Effector CD8-positive, alpha-beta T cell (primary cell): ENCODE measurements at regions not wholly inside any gene's neighbourhood (a gene's known extent, or its start where the extent isn't known, plus 50 kb on each side); places are given as distances from the start of the nearest gene placed in this dataset.
"Not testable (repeated sequence)": the region's sequence is repeated elsewhere in the genome, so short reads cannot be mapped to it uniquely, and the experiment has no call there.

Source experiments
- DNase-seq: peaks from one replicate; lab custom pipeline; 2025; lab: John Stamatoyannopoulos, UW

DNA sequence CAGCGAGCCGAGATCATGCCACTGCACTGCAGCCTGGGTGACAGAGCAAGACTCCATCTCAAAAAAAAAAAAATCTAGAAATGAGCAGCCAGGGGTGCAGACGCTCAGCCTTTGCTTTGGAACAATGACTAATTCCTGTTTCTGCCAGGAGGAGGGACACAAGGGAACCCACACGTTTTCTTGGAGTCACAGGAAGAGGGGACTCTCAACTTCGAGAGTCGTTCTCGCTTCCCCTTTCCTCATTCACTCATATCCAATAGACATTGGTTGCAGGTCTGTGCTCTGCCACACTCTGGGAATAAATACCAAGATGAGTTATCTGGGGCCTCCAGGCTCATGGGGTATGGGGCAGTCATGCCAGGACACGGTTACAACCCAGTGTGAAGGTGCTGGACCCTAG lies 91.5 kb upstream of the RREB1 start:
- no peak for DNase-seq

DNA sequence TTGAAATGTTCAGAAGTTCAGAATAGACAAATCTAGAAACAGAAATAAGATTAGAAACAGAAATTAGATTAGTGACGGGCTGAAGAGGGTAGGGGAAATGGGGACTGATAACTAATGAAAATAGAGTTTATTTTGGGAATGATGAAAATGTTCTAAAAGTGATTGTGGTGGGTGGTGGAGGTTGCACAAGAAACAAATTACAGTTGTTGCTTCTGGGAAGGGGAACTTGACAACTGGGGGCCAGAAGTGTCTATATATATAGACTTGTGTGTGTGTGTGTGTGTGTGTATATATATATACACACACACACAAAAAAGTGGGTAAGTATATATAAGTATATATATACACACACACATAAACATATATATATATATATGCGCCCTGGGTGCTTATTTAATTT lies 86.5 kb upstream of the RREB1 start:
- DNase-seq: no peak

DNA sequence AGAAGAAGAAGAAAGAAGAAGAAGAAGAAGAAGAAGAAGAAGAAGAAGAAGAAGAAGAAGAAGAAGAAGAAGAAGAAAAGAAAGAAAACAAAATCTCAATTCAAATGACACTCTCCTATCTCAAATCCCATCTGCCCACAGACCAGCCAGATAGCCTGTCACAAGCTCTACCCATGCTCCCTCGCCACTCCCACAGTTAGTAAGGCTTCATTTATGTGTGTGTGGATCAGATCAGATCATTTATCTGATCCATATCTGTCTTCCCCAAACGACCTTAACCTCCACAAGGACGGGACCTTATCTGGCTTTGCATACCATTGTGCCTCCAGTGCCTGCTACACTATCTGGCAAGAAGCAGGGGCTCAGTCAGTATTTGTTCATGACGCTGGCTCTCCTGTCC lies 81.9 kb upstream of the RREB1 start:
- no peak for DNase-seq

DNA sequence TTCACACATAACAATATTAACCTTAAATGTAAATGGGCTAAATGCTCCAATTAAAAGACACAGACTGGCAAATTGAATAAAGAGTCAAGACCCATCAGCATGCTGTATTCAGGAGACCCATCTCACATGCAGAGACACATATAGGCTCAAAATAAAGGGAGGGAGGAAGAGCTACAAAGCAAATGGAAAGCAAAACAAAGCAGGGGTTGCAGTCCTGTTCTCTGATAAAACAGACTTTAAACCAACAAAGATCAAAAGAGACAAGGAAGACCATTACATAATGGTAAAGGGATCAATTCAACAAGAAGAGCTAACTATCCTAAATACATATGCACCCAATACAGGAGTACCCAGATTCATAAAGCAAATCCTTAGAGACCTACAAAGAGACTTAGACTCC lies 78.8 kb upstream of the RREB1 start:
- DNase-seq: not testable (repeated sequence)

DNA sequence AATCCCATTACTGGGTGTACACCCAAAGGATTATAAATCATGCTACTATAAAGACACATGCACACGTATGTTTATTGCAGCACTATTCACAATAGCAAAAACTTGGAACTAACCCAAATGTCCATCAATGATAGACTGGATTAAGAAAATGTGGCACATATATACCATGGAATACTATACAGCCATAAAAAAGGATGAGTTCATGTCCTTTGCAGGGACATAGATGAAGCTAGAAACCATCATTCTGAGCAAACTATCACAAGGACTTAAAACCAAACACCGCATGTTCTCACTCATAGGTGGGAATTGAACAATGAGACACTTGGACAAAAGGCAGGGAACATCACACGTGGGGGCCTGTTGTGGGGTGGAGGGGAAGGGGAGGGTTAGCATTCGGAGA lies 76.8 kb upstream of the RREB1 start:
- not testable (repeated sequence) for DNase-seq

DNA sequence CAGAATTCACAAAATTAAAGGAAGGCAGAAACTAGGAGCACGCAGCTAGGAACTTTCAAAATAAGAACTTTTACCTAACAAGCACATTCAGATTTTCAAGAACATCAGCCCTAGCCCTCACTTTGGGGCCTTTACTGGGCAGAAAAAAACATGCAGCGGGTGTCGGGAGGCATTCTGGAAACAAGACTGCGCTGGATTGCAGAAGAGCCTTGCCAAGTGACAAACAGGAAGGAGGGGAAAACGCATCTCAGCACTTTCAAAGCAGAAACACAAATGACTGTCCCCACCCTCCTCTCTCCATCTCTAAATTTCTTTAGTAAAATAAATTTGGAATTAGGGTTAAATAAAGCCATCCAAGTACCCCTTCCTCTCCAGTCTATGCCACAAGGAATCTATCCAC lies 74.6 kb upstream of the RREB1 start:
- no peak for DNase-seq

DNA sequence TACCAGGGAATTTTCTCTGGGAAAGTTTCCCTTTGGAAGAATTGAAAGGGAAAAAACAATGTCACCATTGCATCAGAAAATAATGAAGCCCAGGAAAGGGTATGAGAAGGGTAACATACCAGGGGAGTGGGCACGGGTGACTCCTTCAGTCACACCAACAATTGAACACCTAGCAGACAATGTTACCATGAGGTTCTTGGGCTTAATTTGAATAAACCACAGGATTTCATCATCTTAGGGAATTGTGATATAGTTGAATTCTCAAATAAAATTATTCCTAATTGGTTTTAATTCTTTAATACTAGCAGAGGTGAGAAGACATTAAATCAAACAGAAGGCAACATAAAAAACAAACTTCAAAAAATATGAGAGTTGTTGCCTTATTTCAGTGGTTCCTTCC lies 73.7 kb upstream of the RREB1 start:
- no peak for DNase-seq

DNA sequence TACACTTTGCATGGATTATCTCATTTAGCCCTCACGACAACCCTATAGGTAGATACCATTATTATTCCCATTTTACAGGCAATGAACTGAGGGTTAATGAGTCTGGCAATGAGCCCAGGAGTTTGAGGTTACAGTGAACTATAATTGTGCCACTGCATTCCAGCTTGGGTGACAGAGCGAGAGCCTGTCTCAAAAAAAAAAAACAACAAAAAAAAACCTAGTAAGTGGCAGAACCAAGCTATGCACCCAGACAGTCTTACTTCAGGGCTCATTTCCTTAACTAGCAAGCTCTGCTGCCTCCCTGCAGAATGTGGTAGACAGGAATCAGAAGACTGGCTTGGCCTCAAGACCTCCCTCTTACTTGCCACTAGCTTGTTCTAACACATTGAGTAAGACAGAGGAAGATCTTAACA lies 71.9 kb upstream of the RREB1 start:
- no peak for DNase-seq

DNA sequence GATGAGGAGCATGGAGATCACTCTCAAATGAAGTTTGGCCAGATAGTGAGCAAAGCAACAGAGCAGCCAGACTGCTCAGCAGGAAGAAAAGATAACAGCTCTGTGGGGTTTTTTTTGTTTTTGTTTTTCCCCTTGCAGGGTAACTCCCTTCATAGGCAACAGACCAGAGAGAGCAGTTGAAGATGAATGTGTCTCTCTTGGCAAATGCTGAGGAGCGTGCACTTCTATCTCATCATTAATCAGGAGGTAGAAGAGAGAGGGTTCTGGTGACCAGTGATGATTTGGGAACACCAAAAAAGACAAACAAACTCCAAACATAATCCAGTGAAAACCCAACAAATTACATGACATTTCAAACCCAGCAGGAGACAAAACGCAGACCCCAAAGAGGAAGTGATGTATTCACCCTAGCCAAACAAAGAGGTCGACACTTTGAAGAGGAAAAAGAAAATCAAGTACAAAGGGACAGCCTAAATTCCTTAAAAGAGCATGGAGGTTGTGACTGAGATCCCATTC lies 66.2 kb upstream of the RREB1 start:
- DNase-seq: no peak

DNA sequence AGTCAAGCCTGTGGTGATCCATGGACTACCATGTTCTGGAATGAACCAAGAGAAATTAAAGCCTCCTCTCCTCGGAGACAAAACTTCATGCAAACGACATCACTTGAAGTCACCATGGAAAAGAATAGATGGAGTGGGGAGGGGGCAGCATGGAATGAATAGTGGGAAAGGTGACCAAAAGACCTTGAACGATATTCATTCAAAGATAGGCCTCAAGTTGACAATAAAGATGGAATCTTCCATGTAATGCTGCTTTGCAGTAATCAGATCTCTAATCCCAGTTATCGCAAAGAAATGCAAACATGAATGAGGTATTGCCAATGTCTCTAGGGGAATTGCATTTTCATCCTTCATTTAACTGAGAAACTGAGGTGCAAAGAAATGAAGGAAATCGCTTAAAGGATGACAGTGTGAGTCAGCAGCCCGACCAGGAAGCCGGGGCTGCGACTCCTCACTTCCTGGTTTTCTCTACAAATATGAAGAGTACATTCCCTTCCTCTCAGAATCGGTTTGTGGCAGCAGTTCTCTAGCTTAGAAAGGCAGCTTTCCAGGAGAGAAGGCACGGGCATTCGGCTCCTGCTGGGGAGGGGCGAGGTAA lies 65.6 kb upstream of the RREB1 start:
- DNase-seq: no peak

DNA sequence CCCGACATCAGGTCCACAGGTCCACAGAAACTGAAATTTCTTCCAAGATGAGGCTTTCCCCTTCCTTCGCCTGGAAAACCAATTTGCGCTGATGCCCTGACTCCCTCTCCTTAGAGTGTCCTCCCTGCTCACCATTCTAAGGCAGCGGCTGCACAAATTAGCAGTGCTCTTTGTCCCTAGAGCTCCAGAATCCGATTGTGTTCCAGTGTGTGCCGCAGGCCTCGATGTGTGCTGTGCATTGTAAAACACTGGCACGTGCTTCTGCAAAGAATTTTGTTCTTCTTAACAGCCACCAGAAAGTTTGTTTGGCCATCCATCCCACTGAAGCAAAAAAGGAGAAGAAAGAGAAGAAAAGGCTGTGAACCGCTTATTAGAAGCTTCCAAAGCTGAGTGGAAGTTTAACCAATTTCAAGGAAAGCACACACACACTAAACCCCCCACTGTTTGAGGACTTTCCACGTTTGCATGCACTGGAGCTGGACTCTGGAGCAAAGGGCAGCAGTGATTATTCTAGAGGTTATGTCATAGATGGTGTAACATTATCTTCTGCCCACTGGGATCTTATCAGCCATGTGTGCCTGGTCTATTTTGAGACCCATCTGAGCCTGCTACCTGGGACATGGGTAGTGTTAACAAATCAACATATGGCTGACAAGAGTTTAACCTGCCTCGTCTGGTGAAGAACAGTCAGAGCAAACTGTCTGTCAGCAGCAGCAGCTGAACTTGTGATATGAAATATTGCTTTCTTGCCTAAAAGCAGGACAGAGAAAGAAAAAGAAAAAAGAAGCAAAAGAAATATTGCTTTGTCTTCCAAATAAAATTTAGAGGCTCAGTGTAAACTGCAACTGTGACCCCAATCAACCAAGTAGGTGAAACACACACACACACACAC lies 64.9 kb upstream of the RREB1 start:
- DNase-seq: no peak

DNA sequence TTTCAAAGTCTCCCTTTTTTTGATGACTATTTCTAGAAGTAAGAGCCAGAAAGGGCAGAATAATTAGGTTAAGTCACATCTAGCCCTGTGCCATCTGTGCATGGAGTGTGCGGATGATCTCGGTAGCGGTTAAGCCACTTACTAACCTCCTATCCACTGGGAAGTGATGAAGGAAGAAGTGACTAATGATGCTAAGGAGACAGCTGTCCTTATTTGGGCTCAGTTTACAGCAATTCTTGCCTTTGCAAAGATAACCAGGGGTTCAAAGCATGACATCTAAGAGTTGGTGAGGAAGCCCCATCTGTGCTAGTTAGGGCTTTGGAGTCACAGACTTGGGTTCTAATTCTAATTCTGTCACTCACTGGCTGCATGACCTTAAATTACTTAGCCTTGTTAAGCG lies 62.4 kb upstream of the RREB1 start:
- DNase-seq: no peak

DNA sequence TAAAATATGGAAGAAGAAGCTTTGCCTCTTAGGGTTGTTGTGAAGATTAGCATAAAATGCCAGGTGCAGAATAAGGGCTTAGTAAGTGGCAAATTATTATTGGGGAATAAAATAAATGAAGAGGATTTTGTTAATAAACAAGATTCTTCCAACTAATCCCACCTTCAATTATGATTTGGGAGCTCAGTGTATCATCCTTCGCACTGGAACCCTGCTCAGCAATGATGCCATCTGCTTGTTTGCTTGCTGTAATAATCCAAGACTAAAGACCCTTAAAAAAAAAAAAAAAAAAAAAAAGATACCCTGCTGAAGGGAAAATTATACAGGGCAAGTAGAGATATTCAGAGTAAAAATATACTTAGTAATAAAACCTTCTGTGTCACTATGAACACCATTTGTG lies 62.0 kb upstream of the RREB1 start:
- DNase-seq: no peak

DNA sequence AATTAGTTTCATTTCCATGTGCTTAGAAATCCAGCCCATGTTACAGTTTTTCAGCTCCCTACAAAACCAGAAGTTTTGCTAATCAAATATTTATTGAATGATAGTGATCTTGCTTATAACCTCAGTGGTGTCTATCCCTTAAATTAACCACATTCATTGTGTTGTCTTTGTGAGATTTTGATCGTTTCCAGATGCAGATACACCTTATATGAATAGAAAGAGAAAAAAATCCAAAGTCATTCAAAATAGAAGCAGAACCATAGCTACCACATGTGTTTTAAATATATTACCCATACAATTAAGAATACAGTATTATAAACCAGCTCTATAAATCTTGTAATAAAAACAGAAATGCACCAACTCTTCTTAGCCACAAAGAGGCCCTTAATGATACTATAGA lies 60.6 kb upstream of the RREB1 start:
- no peak for DNase-seq

DNA sequence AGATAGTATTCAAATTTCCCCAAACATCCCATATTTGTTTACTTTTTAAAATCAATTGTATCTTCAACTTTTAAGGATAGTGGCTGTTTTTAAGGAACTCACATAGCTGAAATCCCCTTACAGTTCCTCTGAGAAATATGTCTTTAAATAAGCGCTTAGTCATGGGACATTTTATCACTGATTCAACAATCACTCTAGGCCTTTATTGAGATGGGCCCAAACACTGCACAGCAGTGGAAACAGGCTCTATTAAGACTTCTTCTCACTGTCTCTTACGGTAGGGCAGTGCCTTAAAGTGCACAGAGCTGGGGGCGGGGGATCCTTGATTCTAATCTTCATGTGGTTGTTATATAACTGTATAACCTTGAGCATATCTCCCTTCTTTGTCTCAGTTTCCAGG lies 59.8 kb upstream of the RREB1 start:
- DNase-seq: no peak

DNA sequence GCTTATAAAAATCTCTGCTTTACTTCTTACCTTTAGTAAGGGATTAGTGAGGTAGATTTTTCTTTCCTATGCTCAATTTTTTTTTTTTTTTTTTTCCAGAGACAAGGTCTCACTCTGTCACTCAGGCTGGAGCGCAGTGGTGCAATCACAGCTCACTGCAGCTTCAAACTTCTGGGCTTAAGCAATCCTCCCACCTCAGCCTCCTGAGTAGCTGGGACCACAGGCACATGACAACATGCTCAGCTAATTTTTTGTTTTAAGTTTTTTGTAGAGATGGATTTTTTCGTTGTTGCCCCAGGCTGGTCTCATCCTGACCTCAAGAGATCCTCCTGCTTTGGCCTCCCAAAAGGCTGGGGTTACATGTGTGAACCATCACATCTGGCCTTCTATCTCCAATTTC lies 58.9 kb upstream of the RREB1 start:
- no peak for DNase-seq

DNA sequence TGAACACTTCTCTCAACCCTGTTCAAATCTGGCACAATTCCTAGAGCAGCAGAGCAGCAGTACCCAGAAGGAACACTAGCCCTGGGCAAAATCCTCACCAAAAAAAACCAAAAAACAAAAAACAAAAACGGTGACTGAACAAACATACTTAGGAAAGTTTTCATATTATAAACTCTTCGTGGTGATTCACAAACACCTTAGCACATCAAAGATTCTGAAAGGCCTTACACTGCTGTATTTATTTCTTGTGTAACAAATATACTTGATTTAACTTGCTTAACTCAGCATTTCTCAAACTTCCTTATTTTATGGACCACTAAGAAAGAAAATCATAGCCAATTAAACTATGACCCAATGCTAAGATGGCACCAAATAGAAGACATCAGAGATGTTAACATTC lies 57.8 kb upstream of the RREB1 start:
- DNase-seq: no peak

DNA sequence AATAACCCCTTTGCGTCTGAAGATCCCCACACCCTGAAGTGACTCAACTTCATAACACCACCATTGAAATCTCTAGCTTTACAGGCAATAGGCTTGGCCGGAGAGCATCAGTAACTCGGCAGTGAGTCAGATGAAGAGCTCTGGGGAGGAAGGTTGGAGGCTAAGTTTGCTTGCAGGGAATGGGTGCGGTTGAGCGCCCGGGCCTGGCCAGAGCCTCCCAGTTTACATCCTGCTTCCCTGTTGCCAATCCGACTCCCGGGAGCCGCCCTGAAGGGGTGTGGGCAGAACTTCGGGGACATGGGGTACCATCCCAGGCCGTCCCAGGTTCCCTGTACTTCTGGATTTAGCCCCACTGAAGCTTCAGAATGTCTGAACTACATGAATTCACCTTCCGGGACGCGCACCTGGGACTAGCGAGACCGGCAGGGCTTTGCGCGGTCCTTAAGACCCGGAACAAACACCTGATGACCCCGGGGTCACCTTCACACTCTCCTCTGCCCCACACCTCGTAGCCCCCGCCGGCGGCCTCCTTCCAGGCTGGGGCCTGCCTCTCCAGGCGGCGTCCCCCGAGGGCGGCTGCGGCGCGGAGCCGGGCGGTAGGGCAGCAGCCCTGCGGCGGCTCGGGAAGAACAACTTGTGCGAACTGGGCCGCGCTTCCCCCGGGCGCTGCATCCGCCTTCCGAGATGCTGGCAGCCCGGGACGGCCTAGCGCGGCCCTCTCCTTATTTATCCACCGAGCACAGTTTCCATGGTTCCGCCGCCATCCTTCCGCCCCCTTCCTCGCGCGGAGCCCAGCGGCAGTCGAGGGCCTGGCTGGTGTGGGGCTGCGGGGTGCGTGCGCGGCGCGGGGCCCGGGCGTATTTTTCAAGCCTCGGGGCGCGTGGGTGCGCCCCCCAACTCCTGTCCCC lies 56.6 kb upstream of the RREB1 start:
- DNase-seq: peak; percentile 9

DNA sequence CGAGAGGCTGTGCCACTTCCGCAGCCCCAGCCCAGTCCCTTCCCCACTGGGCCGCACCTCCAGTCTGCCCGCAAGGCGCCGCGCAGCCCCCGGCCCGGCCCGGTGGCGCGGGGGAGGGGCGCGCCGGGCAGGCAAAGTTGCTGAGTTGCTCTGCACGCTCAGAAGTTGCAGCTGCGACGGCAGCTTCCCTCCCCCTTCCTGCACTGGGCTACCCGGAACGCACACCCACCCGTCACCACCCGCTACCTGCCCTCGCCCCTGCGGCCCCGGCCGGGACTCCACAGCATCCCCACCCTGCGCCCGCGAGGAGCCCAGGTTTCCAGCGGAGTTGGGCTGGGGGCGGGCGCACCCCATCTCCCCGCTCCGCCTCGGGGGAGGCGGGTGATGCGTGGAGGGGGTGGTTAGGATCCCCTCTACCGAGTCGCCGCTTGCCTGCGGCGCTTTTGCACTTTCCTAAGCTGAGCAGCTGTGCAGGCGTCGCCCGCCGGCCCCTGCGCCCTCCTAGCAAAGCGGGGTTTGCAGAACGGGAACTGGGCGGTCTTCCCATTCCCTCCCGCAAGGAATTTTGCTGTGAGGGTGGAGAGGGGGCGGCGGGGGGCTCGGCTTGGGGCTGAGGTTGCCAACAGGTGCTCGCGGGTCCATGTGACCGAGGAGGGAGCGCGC lies 55.9 kb upstream of the RREB1 start:
- DNase-seq: peak; percentile 23

DNA sequence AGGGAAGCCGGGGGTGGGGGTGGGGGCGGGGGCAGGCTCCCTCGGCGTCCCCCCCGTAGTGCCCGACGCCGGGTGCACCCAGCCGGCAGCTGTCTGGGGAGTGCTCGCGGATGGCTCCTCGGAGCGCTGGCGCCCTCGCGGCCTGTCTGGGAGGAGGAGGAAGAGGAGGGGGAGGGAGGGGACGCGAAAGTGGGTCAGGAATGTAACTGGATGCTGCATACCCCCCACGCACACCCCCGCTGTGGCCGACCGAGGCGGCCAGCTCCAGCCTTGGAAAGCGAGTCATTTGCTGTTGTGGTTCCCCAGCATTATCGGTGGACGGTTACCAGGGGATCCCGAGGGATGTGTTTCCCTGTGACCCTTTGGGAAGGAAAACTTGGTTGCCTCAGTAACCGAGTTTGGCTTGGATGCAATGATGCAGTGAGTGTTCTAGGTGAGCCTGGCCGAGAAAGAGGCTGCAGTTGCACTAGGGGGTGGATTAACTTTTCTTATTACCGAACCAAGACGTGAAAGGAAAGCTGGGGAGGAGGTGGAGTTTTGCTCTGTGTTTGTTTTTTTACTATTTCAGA lies 55.2 kb upstream of the RREB1 start:
- no peak for DNase-seq

DNA sequence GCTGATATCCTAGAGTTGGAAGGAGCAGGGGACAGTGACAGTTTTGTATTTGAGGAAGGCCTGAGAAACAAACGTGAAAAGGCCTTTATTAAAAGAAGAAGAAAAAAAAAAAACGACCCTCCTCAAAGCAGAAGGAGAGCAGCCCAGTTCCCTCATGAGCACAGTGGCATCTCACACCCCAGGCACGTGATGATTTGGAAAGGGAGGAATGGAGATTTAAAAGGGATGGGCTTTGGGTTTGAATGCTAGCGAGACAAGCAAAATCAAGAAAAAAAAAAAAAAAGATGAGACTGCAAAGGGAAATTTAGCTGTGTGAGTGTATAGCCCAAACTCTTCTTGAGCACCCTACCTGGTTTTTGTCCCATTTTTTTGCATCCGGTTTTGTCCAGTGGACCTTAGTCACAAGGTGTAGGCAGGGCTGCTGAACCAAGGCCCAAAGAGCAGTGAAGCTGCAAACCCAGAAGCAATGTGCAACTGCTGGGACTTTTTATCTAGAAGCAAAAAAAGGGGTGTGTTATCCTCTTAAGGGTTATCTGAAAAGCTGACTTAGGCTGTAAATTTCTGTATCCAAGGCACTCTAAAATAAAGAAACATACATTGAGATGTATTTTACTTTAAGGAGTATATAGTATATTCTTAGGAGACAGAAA lies 54.5 kb upstream of the RREB1 start:
- DNase-seq: no peak
